NCI-H2107 treated with DMSO at 0.1 percent for 48 hours (cell line): ENCODE measurements at regions not wholly inside any gene's neighbourhood (a gene's known extent, or its start where the extent isn't known, plus 50 kb on each side); places are given as distances from the start of the nearest gene placed in this dataset.
A peak's percentile ranks its signal among the peaks of the same experiment; 100 is the strongest.

Experiments
- DNase-seq: peaks from one replicate; lab custom pipeline; 2025; ENCODE audit not compliant: unreplicated experiment; lab: John Stamatoyannopoulos, UW

DNA sequence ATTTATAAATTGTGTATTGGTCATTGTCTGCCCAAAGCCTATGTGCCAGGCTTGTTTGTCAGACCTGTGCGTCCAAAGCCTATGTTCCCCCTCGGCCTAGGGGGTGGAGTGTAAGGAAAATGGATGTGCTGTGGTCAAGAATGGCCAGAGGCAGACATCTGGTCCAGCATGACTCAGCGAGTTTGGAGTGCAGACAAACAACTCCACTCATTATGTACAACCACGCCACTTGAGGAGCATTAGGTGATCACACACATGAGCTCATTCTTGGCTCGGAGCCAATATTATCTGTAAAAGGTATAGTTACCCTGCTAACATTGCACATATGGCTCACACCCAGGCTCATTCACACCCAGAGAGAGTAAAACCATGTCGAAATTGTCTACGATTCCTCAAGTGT lies 1047.6 kb upstream of the ADGRL4 start:
- DNase-seq, result peak; percentile 97

DNA sequence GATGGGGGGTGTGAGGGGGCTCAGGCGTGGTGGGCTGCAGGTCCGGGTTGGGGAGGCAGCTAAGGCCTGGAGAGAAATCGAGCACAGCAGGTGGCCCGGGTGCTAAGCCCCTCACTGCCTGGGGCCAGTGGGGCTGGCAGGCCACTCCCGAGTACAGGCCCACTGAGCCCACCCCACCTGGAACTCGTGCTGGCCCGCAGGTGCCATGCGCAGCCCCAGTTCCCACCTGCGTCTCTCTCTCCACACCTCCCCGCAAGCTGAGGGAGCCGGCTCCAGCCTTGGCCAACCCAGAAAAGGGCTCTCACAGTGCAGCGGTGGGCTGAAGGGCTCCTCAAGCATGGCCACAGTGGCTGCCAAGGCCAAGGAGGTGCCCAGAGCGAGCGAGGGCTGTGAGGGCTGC lies 1047.1 kb upstream of the ADGRL4 start:
- no peak for DNase-seq

DNA sequence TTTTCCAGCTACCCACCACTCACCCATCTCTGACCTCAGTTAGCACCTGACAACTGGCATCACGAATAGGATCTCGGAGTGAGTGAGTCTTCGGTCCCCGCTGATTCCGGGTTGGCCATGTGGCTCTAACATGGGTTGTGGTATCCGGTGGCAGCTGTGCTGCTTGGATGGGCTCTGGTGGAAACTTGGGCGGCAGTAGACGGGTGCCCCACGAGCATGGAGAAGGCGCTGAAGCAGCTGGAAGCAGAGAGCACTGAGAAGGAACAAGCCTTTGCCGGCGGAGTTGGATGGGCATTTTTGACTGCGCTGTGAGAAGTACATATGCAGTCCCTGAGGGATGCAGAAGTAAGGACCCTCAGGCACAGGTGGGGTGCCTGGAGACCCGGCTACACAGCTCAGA lies 1044.0 kb upstream of the ADGRL4 start:
- DNase-seq, result no peak

DNA sequence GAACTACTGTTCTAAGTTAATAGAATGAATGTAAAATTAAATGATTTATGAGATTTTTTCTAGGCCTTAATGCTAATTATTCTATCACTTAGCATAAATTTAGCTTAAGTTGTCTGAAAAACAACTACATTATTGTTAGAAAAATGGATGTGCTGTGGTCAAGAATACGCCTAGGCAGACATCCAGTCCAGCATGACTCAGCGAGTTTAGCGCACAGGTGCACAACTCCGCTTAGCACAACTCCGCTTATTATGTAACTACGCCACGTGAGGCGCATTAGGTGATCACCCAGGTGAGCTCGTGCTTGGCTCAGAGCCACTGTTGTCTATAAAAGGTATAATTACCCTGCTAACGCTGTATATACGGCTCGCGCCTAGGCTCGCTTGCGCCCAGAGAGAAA lies 1043.6 kb upstream of the ADGRL4 start:
- no peak for DNase-seq

DNA sequence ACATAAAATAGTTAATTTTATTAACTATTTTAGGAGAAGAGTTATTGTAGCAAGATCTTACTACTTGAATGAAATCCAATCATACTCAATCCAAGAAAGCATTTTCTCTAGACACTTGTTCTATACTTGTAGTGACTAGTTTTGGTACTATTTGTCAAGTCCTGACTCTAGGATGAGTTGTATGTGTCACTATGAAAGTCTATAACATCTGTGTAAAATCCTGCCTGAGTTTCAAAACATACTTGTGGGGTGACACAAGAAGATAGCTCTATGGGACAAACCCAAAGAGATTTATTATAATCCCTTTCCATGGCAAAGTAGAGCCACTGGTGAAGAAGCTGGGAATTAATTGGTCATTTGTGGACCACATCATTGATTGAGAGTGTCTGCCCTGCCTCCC lies 1042.2 kb upstream of the ADGRL4 start:
- no peak for DNase-seq

DNA sequence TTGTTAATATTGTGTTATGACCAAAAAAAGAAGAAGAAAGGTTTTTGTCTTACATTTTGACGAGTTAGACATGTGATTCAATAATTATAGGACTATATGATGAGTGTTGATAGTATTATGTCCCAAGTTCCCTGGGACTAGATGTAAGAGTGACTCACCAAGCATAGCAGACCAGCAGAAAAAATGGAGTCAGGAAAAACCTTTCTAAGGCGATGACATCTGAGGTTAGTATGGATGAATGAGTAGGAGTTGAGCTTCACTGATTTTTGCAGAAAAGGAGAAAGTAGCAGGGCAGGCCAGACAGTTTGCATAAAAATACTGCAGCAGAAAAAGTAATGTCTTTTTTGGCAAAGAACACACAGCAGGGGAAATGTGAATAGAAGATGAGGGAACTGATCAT lies 1041.3 kb upstream of the ADGRL4 start:
- no peak for DNase-seq

DNA sequence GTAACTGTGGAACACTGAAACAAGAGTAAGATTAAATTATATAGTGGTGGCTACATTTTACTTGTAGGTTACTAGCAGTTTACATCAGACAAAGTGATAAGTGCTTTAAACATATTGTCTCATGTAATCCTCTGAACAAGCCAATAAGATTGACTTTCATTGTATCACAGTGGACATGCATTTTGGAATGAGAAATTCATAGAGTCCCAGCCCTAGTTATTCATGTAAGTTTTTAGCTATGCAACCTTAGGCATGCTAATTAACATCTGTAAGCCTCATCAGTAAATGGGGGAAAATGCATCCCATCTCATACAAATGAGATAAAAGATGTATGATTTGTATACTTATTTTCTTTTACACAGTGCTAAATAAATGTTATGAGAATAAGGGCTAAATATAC lies 1038.1 kb upstream of the ADGRL4 start:
- no peak for DNase-seq

DNA sequence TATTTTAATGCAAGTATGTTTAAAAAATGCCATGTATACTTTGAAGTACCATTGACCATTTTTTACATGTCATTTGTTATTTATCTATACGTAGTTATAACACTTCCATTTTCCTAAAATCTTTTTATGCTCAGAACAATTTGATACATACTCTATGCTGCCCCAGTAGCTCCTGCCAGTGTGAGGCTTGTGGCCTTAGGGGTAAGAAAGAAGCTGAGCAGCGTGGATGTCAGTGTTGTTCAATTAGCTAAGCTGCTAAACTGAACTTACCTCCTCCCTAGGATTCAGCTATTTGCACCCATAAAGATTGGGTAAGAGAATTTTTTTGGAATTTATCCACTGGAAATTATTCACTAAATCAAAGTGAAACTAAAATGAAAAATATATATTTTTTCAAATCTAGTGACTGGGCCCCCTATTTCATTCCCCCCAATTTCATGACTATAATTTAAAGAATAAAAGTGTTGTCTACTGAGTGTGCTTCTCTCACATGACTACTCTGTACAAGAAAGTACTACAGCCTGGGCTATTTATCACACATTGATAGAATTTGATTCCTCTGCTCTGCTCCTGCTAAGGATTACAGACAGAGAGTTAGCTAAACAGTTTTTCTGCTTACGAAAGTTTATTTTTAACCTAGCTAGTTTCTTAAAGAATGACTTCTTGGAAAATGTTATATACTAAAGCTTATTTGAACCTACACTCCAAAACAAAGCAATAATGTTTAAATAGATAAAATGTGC lies 1030.3 kb upstream of the ADGRL4 start:
- DNase-seq, result no peak

DNA sequence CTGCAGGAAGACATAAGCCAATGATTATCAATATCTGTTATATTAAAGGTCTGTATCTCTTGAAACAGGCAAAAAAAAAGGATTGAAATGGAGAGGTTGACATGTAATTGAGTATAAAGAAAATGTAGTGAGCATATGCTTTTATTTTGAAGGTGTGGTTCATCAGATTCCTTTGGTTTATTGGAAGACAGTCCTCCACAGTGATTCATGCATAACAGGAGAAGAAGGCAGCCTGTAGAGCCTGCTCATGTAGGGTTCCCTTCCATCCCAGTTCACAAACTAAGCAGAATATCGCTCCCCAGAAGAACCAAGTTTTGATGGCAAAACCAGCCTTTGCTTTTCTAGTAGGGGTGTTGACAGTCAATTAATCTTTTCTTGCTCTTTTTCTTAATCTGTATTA lies 1016.8 kb upstream of the ADGRL4 start:
- DNase-seq, result no peak

DNA sequence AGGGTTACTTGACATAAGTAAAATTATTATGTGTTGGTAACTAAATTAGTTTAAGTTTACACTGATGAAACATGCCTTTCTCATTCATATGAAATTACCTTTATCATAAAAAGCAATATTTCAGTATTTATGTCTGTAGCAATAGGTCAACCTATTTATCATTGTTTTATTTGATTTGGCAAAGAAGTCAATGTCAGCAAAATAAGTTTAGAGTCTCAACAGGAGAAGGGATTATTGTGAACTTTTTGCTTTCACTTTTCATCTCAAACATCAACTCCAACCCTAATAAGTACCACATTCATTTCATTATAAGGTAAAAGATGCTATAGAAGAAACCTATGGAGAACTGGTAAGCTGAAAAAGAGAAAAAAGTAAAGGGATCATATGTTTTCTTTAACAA lies 1015.4 kb upstream of the ADGRL4 start:
- DNase-seq, result no peak

DNA sequence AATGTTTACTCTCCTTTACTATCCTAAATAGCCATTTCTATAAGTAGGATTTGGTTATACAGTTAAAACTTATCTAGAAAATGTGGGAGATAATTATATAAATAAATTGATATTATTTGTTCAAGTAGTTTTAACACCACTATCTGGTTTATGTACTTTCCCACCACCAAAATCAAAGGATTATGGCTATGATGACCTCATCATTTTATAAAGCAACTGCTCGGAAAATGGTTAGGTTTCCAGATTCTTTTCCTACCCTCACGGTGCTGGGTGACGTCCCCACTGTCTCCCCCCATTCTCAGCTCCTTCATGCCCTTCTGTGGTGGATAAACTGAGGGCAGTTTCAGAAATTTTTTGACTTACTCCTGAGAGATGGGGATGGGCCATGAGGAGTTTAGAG lies 1011.8 kb upstream of the ADGRL4 start:
- no peak for DNase-seq

DNA sequence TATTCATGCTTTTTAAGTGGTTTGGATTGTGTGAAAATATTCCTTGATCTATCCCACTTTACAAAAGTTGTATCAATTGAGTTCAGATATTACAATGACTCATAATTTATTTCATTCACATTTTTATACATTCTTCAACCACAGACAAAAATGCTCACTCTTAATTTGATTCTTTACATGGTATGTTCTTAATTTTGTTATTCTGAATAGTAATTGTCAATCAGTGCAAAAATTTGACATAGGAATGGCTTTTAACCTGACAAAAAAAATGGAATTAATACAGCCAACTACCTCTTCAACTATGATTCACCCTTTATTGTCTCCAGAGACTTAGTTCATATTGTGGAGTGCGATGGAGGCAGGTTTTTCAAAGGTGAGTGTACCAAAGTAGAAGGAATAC lies 1002.4 kb upstream of the ADGRL4 start:
- DNase-seq, result no peak

DNA sequence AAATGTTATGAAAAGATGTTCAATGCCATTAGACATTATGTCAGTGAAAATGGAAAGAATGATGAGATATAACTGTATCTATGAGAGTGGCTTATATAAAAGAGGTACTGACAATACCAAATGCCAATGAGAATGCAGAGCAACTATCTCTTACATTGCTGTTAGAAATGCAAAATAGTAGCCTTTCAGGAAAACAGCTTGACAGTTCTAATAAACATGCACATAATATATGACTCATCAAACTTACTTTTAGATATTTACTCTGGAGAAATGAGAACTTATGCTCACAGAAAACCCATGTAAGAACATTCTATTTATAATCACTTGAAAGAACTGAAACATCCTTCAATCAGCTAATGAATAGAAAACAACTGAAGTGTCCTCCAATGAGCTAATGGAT lies 996.7 kb upstream of the ADGRL4 start:
- DNase-seq, result no peak

DNA sequence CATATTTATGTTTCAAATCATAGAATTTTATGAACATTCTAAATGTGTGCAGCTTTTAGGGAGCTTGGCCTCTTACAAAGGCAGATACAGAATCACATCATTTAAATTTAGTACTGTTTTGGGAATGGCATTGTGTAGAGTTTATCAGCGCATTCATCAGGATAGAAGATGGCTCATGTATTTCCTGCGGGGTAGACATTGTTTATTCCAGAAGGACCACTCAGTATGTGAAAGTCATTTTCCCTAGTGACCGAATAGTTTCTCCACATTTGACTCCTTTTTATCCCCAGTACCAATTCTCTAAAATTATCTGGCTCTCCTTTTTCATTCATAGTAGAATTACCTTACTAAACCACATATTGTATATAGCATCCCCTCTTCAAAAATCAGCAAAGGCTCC lies 981.9 kb upstream of the ADGRL4 start:
- DNase-seq, result no peak

DNA sequence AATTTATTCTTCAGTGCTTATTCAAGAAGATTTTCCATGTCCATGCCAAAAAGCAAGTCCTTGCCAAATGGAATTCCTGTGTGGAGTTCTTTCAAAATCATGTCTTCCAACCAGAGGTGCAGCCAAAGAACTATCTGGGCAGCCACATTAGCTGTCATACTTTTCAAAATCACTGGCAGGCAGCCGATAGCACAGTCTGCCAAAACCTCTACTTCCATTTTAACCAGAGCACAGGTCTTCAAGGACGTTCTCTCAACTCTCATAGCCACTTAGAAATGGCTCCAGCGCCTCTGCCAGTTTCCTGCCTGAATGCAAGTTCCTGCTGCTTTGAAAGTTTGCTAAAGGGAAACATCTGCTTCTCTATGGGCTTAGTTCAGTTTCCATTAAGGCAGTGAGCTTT lies 975.7 kb upstream of the ADGRL4 start:
- DNase-seq, result no peak

DNA sequence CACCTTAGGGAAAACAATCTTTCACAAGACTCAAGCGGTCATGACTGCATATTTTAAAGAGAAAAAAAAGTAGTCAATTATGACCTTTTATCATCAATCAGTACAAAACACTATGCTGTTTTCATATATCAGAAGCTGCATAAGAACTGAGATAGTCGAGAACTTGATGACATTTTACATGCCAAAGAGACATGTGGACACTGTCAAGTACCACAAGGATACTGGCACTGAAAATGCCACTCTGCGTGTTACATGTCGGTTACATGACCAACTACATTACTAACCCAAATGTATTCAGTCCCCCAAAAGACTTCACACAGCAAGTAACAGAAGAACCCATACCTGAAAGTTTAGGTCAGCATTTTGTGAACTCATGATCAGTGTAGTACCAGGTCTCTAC lies 975.0 kb upstream of the ADGRL4 start:
- DNase-seq, result no peak

DNA sequence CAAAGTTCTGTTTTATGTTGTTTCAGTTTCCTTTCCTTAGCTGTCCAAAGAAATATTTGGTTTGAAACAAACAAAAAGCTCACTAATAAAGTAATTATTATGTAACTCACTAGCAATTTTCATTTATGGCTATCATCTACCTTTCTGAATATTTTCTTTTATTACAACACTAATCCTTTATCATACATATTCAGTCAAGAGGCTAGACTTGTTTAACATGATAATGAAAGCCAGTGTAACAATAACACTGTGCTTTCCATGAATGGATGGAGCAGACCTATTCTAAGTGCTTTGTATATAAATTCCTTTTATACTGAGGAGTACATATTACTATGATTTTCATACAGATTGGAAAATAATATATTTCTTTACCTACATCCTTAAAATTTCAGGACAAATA lies 972.8 kb upstream of the ADGRL4 start:
- no peak for DNase-seq

DNA sequence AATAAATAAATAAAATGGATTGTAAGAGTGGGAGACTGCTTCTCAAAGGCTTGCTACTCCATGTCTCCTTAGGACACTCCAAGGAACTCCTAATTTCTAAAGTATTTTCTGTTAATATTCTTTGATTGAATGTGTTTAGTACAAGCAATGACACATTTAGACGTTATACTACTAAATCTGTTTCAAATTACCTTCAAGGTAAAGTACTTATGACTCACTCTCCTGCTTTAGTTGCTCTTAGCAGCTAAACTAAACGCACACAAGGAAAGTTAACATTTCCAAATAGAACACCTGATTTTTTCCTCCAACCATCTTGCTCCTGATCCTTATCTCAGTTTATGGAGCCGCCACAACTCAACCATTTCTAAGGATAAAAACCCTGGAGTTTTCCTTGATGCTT lies 969.8 kb upstream of the ADGRL4 start:
- no peak for DNase-seq

DNA sequence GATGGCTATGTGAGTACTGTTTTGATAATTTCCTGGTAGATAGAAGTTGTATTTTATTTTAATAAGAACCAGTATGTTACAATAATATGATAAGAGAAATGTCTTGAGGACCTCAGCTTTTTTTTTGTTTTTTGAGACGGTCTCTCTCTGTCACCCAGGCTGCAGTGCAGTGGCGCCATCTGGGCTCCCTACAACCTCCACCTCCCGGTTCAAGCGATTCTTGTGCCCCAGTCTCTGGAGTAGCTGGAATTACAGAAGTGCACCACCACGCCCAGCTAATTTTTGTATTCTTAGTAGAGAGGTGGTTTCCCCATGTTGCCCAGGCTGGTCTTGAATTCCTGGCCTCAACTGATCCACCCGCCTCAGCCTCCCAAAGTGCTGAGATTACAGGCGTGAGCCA lies 968.1 kb upstream of the ADGRL4 start:
- DNase-seq, result no peak

DNA sequence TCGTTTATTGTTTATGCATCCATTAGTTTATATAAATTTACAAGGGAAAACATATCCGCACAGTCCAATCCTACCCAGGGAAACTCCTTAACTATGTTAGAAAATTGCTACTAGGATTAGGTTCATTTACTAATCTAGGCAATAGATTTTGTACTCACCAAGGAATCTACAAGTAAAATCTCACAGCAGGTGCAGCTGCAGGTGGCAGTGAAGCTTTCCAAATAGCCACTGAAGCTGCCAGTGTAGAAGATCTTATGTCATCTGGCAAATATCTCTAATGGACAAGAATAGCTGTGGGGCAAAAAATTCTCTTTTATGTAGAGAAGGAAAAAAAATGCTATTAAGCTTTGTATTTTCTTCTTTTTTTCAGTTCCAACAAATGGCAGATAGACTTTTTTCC lies 963.4 kb upstream of the ADGRL4 start:
- peak; percentile 4 for DNase-seq

DNA sequence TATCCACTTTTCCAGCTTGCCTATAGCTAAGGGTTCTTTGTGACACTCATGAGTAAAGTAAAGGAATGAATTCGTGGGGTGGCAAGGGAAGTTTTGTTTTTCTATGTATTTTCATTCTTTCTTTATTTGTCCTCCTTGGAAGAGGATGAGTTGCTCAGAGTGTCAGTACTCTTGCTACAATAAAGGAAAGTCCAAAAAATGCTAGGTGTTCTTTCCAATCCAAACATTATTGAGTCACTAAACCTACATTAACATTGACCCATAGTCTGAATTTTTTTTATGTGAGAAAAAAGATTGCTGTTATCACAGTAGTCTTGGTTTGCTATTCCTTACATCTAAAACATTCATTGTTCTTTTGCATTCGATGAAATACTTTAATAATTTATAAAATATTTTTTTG lies 959.9 kb upstream of the ADGRL4 start:
- DNase-seq, result no peak

DNA sequence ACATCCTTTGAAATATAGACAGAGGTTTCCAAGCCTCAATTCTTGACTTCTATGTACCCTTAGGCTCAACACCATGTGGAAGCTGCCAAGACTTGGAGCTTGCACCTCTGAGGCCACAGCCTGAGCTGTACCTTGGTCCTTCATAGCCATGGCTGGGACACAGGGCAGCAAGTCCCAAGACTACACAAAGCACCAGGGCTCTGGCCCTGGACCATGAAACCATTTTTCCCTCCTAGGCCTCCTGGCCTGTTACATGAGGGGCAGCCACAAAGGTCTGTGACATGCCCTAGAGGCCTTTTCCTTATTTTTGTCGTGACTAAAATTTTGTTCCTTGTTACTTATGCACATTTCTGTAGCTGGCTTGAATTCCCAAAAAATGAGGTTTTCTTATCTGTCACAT lies 953.1 kb upstream of the ADGRL4 start:
- no peak for DNase-seq

DNA sequence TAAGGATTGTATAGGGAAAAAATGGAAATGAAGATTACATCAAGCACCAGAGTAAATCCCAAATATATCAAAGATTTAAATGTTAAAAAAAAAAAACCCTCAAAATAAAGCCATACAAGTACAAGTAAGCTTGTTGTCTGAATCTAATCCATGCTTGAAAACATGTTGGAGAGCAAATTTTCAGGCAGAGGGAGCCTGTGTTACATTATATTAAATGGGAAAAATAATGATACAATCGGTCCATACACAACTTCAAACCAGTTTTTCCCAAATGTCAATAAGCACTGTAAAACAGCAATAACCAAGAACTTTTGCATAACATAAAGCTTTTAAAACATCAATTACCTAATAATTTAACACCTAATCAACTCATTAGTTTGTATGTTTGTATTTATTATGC lies 949.4 kb upstream of the ADGRL4 start:
- DNase-seq, result no peak

DNA sequence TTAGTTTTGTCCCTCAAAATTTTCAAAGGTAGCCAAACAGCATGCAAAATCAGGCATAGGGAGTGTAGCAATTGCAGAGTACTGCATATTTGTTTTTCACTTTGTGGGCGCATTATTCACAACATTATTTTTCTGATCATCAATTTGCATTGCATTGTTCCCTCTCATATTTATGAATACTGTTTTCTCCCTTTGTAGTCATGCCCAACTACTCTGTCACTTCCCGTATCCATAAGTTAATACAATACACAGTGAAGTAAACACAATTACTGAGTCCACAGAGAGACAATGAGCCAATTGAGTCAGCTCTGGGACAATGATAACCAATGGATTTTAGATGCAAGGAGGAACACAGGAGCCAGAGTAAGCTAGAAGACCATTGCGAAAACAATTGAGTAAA lies 944.0 kb upstream of the ADGRL4 start:
- DNase-seq, result no peak
